DOHH2 (cell line): ENCODE measurements at regions not wholly inside any gene's neighbourhood (a gene's known extent, or its start where the extent isn't known, plus 50 kb on each side); places are given as distances from the start of the nearest gene placed in this dataset.

Experiments used
- EZH2phosphoT487 ChIP-seq: fragments of 200-600 bp; sonication (generic); IDR thresholded peaks from 2 replicates; pipeline ENCODE4 v1.6.1; 2017; ENCODE audit warnings: borderline replicate concordance, mild to moderate bottlenecking, antibody characterized with exemption, low read length, moderate library complexity, mixed read lengths
- TF ChIP-seq, protein P1 (sequence below): fragments of 200-600 bp; sonication (generic); IDR thresholded peaks from one replicate; pipeline ENCODE4 v1.5.1; 2014; ENCODE audit warnings: antibody characterized with exemption, mild to moderate bottlenecking, low read depth, low read length; ENCODE audit not compliant: poor library complexity, severe bottlenecking

DNA sequence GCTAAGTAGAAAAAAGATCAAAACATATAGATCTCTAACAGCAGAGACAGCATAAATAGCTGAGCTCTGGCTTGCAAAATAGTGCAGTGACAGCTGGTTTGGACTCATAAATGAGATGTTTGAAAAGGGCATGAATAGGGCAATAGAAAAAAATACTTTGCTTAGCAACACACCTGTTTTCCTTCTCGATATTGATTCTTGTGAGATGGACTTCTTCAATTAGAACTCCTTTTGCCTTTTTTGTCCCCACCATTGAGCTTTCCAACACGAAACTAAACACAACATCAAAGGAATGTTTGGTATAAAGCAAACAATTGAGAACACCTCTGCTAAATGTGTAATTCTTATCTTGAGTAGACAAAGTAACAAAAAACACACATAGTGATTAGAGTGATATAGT lies 726.3 kb downstream of the RAPGEF2 start:
- TF ChIP-seq, protein P1, sequence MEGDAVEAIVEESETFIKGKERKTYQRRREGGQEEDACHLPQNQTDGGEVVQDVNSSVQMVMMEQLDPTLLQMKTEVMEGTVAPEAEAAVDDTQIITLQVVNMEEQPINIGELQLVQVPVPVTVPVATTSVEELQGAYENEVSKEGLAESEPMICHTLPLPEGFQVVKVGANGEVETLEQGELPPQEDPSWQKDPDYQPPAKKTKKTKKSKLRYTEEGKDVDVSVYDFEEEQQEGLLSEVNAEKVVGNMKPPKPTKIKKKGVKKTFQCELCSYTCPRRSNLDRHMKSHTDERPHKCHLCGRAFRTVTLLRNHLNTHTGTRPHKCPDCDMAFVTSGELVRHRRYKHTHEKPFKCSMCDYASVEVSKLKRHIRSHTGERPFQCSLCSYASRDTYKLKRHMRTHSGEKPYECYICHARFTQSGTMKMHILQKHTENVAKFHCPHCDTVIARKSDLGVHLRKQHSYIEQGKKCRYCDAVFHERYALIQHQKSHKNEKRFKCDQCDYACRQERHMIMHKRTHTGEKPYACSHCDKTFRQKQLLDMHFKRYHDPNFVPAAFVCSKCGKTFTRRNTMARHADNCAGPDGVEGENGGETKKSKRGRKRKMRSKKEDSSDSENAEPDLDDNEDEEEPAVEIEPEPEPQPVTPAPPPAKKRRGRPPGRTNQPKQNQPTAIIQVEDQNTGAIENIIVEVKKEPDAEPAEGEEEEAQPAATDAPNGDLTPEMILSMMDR = no peak
- no peak for TF ChIP-seq EZH2phosphoT487
